UCSD-AML1 (cell line): ENCODE measurements at regions not wholly inside any gene's neighbourhood (a gene's known extent, or its start where the extent isn't known, plus 50 kb on each side); places are given as distances from the start of the nearest gene placed in this dataset.

ENCODE experiments used
- DNase-seq: peaks from one replicate; lab custom pipeline; 2025; ENCODE audit not compliant: unreplicated experiment; lab: John Stamatoyannopoulos, UW

DNA sequence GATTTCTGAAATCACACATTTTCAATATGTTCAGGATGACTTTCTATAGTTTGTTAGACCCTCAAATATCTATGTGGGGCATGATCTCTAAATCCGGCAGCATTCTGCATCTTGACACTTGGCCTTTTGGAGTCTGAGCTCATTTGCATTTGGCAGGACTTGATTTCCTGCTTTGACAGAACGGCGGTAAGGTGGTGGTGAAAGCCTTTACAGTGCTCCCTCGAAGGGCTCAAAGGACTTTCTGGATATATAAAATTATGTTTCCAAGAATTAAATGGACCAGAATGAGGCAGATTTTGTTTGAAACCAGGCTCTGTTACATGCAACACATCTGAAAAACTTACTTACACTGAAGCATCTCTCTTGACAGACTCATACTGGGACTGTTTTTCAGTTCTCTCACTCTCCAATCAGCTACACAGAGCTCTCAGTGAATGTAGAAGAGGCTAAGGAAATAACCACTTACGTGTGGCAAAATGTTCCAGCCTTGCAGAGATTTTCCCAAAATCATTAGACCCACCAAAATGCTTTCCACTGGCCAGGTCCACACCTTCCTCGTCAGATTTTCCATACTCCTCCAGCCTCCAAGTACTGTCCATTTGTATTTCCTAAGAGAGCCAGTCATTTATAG is 207.2 kb downstream of the SPRY2 start:
- DNase-seq, result no peak

DNA sequence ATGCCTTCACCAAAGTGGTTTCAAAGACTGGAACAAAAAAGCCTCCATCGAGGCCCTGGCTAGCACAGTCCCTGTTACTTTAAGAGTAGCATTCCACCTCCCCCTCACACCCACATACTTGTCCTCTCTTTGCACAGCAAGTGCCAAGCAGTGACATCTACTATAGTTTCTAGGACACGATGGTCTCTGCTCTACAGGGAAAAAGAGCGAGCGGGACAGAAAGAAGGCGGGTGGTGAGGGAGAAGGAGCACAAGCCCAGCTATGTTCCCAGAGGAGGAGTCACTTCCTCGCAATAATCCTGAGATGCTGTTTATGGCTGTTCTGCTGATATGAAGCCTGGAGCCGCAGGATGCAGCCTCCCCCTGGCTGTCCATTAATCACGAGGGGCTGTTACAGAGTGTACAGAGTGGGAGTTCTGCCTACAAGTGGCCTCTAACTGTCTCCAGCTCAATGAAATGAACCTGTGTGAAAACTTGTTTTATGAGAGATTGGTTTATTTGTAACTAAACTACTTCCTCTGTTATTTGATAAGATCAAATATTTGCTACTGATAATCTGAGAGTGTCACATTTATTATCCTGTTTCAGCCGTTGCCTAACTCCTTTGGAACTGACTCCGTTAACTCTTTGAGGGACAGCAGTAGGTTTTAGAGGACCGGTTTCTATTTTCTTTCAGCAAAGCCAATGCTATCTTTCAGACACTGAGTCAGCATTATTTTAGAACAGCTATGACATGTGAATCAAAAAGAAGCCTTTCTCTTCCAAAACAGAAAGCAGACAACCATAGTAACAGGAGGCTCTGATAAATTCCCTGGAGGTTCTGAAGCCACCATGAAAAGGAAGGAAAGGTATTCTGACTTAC is 208.0 kb downstream of the SPRY2 start:
- peak; percentile 33 for DNase-seq

DNA sequence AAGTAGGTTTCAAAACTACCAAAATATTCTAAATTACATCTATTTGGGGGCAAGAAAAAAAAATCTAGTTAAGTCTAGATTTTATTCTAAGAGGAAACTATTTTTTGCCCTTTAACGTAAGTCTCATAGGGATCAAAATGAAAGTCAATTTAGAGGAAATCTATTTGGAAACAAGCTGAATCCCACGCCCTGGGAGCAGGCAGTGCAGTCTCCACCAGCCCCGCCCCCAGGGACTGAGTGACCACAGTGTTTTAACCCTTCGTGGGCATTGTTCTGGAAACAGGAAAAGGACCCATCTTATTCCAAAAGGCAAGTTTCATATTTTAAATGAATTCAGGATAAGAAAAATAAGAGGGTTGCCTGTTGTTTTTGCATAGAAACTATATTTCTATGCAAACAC is 209.7 kb downstream of the SPRY2 start:
- DNase-seq, result peak; percentile 49

DNA sequence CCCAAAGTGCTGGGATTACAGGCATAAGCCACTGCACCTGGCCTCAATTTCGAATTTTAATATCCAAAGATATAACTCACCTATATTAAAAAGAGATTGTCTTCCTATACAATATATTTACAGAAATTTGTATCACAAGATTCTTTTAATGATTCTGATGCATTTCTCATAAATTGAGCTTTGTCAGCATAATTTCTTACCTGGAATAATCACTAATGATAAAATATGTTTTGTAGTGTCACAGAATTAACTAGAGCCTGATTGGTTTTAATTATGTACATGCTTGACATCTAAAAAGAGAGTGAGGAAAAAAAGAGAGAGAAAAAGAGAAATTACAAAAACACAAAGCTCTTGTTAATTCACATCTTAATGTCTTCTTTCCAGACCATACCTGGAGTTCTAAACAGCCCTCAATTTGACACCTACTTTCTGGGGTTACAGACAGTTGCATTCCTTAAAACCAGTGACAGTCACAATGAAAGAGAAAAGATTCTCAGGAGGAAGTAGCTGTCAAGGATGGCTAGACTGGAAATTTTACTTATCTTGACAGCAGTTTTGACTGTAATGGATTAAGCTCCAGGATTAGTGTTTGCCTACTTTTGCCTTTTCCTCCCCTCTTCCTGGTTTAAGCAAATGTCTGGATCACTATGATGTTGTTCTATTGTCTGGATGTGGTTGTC is 214.4 kb downstream of the SPRY2 start:
- no peak for DNase-seq

DNA sequence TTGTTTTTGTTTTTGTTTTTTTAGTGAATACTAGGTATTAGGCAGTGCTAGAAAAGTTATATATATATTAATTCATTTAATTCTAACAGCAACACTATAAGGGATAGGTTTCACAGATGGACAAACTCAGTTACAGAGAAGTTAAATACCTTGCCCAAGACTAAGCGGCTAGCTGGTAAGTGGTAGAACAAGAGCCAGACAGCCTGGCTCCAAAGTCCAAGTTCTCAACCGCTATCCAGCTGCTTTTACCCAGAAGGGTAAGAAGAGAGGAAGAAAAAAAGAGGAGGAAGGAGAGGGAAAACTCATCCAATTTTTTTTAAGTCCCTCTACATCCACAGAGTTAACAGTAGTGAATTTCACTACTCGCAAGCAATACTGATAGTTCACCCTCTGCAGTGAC is 217.0 kb downstream of the SPRY2 start:
- DNase-seq, result no peak

DNA sequence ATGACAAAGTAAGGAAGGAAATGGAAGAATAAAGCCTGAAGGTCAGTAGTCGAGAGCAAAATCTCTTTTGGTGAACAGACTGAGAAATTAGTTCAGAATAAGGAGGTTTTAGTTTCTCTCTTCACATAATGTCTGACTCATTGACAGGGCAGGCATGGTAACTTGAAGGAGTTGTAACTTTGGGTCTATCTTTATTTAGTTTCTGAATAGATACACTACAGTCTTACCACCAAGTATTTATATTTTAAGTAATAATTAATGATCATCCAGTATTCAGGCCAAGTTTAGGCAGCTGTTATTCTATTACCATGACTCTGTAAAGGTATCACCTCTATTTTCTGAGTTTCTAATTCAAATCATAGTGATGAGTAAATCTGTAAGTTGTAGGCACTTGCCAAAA is 219.9 kb downstream of the SPRY2 start:
- no peak for DNase-seq

DNA sequence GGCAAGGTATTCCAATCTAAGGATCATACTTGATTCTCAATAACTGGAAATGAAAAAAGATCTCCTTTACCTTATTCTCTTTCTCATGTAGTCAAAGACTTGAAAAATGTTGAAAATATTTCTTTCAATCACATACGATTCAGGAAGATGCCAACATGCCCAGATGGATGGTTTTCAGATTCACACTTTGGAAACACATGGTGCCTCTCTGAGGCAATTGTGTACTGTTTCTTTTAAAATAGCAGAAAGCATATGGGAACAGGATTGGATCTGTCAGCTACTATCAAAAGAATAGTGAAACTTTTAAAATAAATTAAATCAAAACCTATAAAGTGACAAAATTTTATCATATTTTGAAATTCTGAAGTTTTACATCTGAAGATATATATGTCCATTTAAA is 222.4 kb downstream of the SPRY2 start:
- no peak for DNase-seq

DNA sequence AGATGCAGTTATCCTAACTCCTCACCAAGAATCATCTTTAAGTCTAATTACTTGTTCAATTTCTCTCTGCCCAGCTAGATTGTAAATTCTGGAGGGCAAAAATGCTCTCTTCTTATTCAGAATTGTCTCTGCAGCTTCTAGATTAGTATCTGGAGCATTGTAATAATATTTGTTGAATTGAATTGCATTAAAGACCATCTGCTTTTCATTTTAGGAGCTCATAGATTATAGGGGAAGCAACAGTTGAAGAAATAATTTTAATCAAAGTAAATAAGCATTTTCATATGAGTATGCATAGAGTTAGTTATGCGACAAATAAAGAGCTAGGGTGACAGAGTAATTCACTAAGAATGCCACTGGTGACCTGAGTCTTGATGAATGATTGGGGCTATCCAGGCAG is 222.8 kb downstream of the SPRY2 start:
- no peak for DNase-seq

DNA sequence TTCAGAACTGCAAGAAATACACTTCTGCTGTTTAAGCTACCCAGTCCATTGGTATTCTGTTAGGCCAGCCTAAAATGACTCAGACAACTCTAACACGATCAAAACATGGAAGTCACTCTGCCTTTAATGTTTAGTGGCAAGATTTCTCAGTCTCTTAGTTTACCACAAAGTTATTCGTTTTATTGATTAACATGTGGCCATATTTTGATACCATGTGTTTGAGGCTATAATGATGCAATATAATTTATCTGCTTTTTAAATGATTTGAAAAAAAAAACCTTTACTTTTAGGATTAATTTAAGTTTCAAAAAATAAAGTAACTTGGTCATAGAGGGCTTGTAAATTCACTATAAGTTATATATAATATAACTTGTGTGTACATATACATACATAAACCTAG is 223.4 kb downstream of the SPRY2 start:
- DNase-seq, result no peak

DNA sequence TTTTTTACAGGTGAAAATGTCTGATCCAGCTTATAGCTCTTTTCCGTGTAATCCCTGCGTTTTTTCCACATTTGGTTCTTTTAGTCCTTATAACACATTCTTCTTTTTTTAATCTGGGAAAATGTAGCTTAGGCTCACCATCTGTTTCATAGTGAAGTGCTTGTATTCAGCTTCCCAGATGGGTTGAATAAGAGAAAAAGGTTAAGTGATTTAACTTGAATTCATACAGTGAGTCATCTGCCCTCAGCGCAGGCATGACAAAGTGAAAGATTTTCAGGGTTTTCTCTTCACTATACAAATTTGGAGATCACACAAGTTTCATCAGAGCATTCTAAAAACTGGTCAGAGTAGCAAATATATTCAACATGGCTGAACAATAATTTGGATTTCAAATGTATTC is 224.8 kb downstream of the SPRY2 start:
- DNase-seq, result no peak

DNA sequence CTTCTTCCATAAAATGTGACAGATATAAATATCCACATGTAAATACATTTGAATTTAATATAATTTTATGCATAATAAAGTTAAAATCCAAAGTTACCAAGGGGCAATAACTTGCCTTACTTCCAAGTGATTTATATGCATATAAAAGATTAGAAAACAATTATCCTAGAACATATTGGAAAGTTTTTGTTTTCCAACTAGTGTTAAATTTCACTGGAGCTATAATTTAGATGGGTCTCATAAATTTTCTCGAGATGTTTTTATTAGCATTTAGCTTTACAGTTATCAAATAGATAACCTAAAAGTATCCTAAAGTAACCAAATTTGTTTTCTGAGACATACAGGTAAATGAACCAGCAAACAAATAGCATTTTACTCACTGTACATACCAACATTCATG is 225.3 kb downstream of the SPRY2 start:
- no peak for DNase-seq

DNA sequence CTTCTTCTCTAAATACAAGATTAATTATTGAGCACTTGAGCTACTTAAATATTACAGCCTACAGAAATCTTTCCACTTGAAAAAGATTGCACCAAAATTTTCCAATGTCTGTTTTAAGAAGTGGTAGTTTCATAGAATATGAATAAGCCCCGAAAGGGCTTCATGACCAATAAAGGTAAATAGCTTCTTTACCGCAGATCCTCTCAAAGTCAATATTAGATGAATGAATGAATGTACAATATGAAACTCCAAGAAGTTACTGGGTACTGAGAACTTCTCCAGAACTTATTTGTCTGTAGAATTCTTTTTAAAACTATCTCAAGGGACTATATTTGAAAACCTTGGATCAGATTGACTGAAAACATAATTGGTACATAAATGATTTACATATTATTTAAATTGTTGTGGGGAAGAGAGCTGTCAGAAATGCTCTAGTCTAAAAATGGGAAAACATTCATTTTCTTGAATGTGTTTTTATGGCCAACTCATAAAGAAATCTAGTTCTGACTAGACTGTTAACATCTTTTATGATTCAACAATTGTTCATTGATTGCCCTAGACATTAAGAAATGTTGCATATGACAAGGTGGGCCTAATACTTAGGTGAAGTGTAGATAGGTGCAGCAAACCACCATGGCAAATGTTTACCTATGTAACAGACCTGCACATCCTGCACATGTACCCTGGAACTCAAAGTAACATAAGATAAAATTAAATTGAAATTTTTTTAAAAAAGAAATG is 227.0 kb downstream of the SPRY2 start:
- no peak for DNase-seq

DNA sequence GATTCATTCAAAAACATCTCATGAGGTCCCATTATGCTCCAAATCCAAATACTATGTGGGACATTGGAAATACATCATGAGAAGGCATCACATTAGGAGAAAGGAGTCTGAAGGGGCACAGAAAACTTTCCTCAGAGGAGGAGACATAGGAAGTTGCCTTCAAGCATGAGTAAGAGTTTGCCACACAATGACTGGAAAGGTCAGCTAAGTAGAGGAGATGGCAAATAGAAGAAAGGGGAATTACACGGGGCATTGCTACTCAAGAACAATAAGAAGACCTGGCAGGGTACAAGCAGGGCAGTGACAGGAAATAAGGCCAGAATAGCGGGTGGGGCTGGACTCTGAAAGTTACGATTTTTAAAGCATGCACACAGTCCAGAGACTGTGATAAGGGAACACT is 231.6 kb downstream of the SPRY2 start:
- no peak for DNase-seq

DNA sequence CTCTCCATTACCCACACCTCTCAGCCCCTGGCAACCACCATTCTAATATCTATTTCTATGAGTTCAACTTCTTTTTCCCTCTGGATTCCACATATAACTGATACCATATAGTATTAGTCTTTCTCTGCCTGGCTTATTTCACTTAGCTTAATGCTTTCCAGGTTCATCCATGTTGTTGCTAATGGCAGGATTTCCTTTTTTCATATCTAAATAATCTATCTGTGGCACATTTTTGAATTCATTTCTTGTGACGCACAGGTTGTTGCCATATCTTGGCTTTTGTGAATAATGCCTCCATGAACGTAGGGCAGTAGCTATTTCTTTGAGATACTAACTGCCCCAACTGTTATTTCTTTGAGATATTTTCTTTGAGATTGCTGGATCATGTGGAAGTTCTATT is 235.6 kb downstream of the SPRY2 start:
- DNase-seq, result no peak

DNA sequence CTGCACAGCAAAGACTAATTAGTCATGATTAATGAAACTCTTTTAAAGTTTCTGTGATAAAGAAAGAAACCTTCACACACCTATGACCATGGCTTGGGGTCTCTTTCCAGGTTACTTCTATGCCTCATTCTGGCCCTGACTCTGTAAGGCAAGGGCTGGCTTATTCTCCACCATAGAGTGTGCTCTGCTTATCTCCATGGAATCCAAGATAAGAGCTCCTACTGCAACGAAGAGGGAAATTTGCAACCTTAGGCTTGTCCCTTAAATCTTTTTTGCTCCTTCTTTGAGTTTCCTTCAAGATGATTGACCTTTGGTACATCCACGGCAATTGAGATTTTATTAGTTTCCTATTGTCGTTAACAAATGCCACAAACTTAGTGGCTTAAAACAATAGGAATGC is 239.9 kb downstream of the SPRY2 start:
- DNase-seq, result no peak

DNA sequence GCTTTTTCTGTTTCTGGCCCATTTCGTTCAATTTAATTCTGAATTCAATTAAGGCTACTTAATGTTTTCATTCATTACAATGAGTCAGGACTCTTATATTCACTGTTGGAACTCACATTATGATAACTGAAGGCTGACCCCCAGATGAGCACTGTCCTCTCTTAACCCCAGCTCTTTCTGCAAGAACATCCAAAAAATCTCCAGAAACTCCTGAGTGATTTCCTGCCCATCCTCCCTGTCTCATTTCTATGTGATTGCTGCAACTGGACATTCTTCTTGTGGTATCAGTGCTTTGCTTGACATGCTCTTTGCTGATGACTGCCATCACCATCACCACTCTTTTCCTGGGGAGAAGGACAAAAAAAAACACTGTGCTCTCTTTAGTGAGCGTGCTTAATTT is 240.3 kb downstream of the SPRY2 start:
- DNase-seq, result no peak

DNA sequence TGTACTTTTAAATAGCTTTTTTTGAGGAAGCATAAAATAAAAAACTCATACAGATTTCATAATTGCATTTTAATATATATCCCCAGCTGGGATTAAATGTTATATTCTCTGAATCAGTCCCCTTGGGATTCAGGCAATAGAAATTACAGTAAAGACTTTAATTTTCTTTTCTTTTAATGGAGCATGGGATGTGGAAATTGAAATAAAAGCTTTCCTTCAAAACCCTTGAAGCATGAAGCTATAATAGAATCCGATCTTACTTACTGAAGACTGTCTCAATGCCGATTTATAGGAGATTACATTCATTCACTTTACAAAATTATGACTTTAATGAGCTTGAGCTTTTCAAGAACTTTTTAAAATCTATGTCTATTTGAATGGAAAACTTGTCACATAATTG is 243.4 kb downstream of the SPRY2 start:
- no peak for DNase-seq

DNA sequence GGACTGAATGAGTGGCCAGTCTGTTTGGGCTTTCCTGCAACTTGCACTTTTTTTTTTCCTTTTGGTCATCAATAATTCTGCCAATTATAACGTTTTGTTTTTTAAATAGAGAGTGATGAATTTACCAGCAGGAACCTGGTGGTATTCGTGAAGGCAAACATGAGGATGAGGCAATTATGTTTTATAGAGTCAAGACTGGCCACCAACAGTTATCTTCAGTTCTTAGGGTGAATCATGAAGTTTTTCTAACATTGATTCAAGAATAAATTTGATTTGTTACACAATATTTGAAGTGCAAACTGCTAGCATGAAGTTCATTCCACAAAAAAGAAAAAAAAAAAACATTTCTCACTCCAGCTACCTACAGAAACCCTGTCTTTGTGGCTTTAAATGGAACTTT is 244.5 kb downstream of the SPRY2 start:
- DNase-seq, result no peak

DNA sequence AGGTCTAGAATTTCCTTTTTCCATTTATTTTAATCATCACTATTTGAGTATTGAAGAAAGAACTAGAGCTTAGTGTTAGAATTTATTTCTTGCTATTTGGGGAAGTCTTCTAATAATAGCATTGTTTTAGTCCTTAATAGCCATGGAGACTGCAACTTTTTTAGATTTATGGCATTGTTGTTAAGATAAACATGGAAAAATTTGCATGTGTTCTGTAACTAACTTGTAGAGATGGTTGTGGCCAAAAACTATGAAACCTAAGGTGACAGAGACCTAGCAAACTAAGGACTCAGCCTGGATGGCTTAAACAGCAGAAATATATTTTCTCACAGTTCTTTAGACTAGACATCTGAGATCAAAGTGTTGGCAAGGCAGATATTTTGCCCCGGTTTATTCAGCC is 246.4 kb downstream of the SPRY2 start:
- DNase-seq, result no peak

DNA sequence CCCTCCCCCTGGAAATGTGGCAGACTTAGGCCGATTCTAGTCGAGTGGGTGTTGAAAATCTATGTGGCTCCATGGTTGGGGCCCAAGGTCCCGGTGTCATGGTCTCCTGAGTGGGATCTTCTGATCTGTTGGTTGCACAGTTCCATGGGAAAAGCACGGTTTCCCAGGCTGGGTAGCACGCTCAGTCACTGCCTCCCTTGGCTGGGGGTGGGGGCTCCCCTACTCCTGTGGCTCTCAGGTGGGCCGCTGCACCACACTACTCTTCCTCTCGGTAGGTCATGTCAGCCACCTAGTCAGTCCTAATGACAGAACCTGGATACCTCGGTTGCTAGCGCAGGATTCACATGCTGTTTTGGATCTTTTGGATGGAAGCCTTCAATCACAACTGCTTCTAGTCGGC is 247.0 kb downstream of the SPRY2 start:
- DNase-seq, result no peak

DNA sequence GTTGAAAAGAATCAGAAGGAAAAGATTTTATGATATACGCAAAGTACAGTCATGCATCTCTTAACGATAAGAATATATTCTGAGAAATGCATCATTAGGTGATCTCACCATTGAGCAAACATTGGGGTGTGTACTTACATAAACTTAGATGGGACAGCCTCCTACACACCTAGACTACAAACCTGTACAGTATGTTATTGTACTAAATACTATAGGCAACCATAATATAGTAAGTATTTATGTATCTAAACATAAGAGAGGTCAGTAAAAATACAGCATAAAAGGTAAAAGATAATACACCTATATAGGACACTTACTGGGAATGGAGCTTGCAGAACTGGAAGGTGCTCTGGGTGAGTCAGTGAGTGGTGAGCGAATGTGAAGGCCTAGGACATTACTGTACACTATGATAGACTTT is 254.6 kb downstream of the SPRY2 start:
- DNase-seq, result no peak
